Activated T-cell treated with anti-CD3 and anti-CD28 coated beads, Interleukin-2, amount 50 U/mL, for 4 hours (primary cell): ENCODE measurements at regions not wholly inside any gene's neighbourhood (a gene's known extent, or its start where the extent isn't known, plus 50 kb on each side); places are given as distances from the start of the nearest gene placed in this dataset.

Source experiments
- ATAC-seq, 2 donors: fragments of 200-7000 bp; cut with Tn5 transposase; one replicate each; pipeline ENCODE4 v1.10.0; 2021
- DNase-seq: peaks from one replicate; pipeline ENCODE4 v3.0.0-alpha.2; 2020
- H3K27me3 Mint-ChIP-seq: one replicate; pipeline ENCODE4 v1.8.0; 2021; ENCODE audit warnings: low read depth, mixed read lengths
- H3K36me3 Mint-ChIP-seq: one replicate; pipeline ENCODE4 v1.8.0; 2022; ENCODE audit warnings: mixed read lengths; ENCODE audit not compliant: insufficient read depth
- H3K4me1 Mint-ChIP-seq: one replicate; pipeline ENCODE4 v1.8.0; 2021; ENCODE audit warnings: low read depth, mixed read lengths
- H3K4me3 Mint-ChIP-seq: one replicate; pipeline ENCODE4 v1.8.0; 2021; ENCODE audit warnings: mild to moderate bottlenecking, moderate library complexity, mixed read lengths
- H3K9me3 Mint-ChIP-seq: one replicate; pipeline ENCODE4 v1.8.0; 2021; ENCODE audit warnings: mixed read lengths

DNA sequence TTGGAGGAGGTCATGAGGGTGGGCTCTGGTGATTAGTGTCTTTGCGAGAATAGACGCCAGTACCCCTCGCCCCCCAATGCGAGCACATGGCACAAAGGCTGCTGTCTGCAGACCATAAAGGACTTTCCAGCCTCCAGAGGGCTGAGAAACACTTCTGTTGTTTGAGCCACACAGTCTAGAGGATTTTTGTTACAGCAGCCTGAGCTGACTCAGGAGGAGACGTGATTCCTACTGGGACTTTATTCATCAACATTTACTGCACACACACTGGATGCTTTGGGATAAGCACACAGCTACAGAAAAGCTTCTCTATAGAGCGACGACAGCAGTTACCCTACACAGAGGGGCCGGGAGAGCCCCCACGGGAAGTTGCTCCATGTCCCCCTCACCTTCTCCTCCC lies 345.0 kb downstream of the CTTN start:
- Mint-ChIP-seq H3K4me1 (no peaks in the 10 kb centered on the region), H3K36me3 (no peaks in the 10 kb centered on the region), H3K27me3 (peaks cover 15% of the 10 kb centered on the region), H3K9me3 (no peaks in the 10 kb centered on the region), H3K4me3 (no peak overlapping the region)
- DNase-seq, result no peak
- no peak for ATAC-seq

DNA sequence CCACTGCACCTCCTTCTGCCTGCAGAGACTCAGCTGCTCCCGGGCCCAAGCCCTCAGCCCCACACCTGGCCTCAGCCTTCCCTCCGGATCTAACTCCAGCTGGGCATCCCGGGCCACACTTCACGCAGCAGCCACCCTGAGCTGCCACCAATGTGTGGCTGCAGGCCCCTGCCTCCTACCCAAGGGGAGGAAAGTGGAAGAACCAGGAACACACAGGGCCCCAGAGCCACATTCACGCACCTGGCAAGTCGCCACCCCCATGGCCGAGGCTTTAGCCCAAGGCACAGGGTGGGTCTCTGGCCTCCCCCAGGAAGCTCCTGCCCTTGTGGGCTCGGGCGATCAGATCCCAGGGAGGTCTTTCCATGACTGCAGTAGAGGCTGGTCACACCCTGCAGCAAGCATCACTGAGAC lies 345.6 kb downstream of the CTTN start:
- DNase-seq, result no peak
- no peaks in the 10 kb centered on the region for H3K4me1 Mint-ChIP-seq
- H3K27me3 Mint-ChIP-seq, result peaks cover 20% of the 10 kb centered on the region
- H3K4me3 Mint-ChIP-seq, result no peak overlapping the region
- H3K9me3 Mint-ChIP-seq, result peaks cover 5% of the 10 kb centered on the region
- ATAC-seq, result no peak
- no peaks in the 10 kb centered on the region for H3K36me3 Mint-ChIP-seq

DNA sequence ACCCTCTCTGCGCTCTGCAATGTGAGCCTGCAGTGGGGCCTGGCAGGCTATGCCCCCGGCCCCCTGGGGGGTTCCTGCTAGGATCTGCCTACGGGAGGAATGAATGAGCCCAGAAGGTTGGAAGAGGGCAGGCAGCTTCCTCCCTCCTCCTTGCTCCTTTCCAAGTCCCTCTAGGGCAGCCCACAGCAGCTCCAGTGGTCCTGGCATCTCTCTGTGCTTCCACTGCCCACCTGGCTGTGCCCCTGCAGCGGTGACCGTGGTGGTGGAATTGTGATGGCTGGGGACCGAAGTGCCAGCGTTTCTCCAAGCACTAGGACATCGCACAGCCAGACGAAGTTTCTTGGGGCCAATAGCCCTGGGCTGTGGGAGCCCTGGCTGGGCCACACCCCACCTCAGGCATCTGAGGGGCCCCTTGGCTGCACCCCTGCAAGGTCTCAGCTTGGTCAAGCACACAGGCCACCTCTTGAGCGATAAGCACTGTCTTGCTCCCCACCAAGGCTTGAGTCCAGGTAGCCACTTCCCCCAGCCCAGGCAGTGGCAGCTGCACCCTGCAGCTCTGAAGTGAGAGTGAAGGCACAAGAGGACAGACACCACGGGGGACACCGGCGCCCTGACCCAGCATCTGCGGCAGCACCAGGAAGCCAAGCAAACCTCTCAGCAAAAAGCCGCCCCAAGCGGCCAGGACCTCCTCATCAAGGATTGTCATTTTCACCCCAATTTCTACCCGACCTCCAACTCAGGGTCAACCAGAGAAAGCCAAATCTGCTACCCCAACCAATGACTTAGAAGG lies 346.3 kb downstream of the CTTN start:
- Mint-ChIP-seq H3K36me3 (no peaks in the 10 kb centered on the region), H3K4me1 (no peaks in the 10 kb centered on the region), H3K27me3 (peaks cover 20% of the 10 kb centered on the region), H3K9me3 (peaks cover 11% of the 10 kb centered on the region), H3K4me3 (no peak overlapping the region)
- DNase-seq (no peak), ATAC-seq (no peak)

DNA sequence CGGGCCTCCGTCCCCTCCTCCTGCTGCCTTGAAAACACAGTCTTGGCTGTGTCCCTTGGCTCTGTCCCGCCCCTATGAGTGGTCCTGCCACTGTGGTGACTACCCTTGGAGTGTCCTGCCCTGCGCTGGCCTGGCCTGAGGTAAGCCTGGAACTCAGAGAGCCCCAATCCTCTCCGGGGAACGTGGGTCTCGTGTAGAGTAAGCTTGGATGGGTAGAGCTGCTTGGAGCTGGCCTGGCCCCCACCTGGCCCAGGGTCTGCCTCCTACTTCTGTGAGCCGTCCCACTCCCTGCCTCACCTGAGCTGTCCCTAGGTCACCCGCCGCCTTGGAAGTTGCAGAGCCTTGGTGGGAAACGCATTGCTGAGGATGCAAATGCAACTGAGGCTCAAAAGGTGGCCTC lies 347.1 kb downstream of the CTTN start:
- peaks cover 16% of the 10 kb centered on the region for H3K9me3 Mint-ChIP-seq
- no peak for ATAC-seq
- no peak overlapping the region for H3K4me3 Mint-ChIP-seq
- H3K27me3 Mint-ChIP-seq, result peaks cover 20% of the 10 kb centered on the region
- no peaks in the 10 kb centered on the region for H3K4me1 Mint-ChIP-seq
- no peaks in the 10 kb centered on the region for H3K36me3 Mint-ChIP-seq
- DNase-seq, result no peak

DNA sequence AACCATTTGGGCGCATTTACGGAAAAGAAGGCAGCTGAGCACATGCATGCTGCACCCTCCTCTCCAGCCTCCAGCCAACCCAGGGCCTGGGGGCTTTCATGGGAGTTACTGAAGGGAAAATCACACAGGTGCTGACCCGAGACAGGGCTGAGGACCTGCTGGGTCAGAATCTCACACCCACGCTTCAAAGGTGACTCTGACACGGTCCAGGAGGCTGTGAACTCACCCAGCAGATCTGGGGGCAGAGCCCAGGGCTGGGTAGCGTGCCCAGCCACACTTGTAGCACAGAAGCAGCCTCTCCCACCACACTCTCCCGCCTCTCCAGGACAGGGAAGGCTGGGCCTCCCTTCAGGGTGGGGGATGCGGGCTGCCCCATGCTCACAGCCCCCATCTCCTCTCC lies 347.6 kb downstream of the CTTN start:
- Mint-ChIP-seq H3K4me3 (no peak overlapping the region), H3K36me3 (peaks cover under 1% of the 10 kb centered on the region), H3K9me3 (peaks cover 21% of the 10 kb centered on the region), H3K4me1 (no peaks in the 10 kb centered on the region), H3K27me3 (peaks cover 20% of the 10 kb centered on the region)
- no peak for DNase-seq
- no peak for ATAC-seq

DNA sequence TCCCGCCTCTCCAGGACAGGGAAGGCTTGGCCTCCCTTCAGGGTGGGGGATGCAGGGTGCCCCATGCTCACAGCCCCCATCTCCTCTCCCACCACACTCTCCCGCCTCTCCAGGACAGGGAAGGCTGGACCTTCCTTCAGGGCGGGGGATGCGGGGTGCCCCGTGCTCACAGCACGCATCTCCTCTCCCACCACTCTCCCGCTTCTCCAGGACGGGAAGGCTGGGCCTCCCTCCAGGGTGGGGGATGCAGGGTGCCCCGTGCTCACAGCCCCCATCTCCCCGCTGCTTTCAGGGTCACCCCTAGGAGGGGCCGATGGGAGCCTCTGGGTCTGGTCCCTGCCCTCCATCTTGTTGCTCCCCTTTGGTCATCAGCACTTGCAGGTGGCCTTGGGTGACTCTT lies 348.0 kb downstream of the CTTN start:
- Mint-ChIP-seq H3K4me3 (no peak overlapping the region), H3K4me1 (no peaks in the 10 kb centered on the region), H3K27me3 (peaks cover 20% of the 10 kb centered on the region), H3K9me3 (peaks cover 25% of the 10 kb centered on the region), H3K36me3 (peaks cover 3% of the 10 kb centered on the region)
- DNase-seq, result no peak
- no peak for ATAC-seq

DNA sequence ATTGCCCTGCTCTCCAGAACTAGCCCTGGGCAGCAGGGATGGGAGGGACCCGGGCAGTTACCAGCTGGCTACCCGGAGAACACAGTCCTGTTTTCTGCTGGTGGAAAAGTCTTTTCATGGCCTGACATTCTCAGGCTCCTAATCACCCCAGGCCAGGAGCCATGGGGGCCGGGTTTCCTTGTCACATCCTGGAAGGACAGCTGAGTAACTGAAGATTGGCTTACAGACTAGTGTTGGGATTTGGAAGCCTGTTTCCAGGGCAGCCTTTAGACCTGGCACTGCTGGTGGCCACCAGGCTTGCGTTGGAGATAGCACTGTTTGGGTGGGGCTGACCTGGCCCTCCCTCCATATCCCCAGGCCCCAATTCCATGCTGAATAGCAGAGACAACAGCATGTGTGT lies 349.0 kb downstream of the CTTN start:
- no peaks in the 10 kb centered on the region for H3K4me1 Mint-ChIP-seq
- peaks cover 18% of the 10 kb centered on the region for H3K27me3 Mint-ChIP-seq
- peaks cover 3% of the 10 kb centered on the region for H3K36me3 Mint-ChIP-seq
- peaks cover 25% of the 10 kb centered on the region for H3K9me3 Mint-ChIP-seq
- ATAC-seq (no peak), DNase-seq (no peak)
- no peak overlapping the region for H3K4me3 Mint-ChIP-seq

DNA sequence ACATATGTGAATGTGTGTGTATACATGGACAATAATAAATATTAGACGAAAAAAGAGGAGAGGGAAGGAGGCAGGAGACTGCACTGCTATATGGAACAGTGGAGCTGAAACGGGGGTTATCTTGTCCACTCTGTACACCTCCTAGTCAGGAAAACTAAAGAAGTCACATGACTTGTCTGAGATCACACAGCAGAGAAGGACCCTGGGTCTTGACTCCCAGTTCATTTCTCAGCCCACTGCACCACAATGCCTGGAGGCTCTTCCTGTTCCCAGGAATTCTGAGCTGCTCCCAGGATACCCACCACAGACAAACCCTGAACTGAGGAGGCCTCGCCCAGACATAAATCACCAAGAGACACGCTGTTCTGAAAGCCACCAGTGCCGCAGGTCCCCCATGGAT lies 349.6 kb downstream of the CTTN start:
- H3K4me3 Mint-ChIP-seq, result no peak overlapping the region
- peaks cover 25% of the 10 kb centered on the region for H3K9me3 Mint-ChIP-seq
- peaks cover 18% of the 10 kb centered on the region for H3K27me3 Mint-ChIP-seq
- DNase-seq (no peak), ATAC-seq (no peak)
- peaks cover 3% of the 10 kb centered on the region for H3K36me3 Mint-ChIP-seq
- H3K4me1 Mint-ChIP-seq, result no peaks in the 10 kb centered on the region

DNA sequence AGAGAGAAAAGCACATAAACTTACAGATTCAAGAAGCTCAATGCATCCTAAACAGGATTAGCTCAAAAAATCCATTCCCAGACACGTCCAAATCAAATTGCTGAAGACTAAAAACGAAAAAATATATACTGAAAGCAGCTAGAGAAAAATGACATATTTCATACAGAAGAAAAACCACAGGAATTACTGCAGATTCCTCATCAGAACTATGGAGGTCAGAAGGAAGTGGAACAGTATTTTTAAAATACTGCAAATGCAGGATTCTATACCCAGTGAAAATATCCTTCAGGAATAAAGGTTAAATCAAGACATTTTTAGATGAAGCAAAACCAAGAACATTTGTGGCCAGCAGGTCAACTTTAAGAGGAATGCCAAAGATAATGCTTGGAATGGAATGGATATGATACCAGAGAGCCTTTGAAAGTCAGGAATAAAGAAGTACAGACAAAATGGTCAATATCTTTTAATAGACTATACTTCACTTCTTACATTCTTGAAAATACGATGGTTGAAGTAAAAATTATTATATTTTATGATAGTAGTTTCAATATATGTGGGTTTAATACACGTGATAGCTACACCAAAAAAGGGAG lies 352.9 kb downstream of the CTTN start:
- DNase-seq, result no peak

DNA sequence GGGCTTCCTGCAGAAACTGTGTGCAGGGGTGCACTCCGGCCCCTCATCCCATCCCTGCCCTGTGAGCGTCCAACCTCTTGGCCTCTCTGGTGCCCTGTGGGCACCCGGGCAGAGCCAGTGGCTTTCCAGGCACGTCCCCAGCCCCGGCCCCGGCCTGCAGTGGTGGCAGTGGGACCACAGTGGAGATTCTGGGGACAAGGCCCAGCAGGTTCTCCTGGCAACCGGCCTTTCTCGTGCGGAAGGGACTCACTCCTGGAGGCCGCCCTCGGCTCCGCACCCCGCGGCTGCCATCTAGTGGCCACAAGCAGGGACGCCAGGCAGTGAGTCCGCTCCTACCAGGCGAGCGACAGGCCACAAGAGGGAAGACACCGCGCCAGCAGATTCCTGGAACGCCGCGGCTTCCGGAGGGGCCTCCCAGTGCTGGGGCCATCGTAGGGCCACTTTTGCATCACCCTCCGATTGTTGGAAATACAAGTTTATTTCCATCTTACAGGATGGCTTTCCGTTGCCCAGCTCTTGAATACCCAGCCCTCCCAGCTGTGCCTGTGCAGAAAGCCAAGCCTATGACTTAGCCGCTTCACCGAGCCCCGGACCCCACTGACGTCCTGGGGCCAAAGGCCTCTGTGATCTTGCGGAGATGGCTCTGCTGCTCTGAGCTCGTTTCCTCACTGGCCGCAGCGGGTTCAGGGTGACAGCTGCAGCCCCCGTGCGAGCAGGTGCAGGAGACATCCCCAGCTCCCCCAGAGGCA lies 357.3 kb downstream of the CTTN start:
- Mint-ChIP-seq H3K9me3 (peaks cover 11% of the 10 kb centered on the region), H3K27me3 (peaks cover 23% of the 10 kb centered on the region), H3K4me3 (no peak overlapping the region), H3K36me3 (peaks cover 3% of the 10 kb centered on the region), H3K4me1 (no peaks in the 10 kb centered on the region)
- peak; percentile 38 for DNase-seq
- peak; percentile 90 to 91 for ATAC-seq

More for the DNA sequence above, 352.9 kb downstream of the CTTN start:
- peaks cover 3% of the 10 kb centered on the region for H3K36me3 Mint-ChIP-seq
- H3K27me3 Mint-ChIP-seq, result peaks cover 18% of the 10 kb centered on the region
- H3K9me3 Mint-ChIP-seq, result peaks cover 25% of the 10 kb centered on the region
- H3K4me1 Mint-ChIP-seq, result no peaks in the 10 kb centered on the region
- no peak for ATAC-seq
- no peak overlapping the region for H3K4me3 Mint-ChIP-seq

DNA sequence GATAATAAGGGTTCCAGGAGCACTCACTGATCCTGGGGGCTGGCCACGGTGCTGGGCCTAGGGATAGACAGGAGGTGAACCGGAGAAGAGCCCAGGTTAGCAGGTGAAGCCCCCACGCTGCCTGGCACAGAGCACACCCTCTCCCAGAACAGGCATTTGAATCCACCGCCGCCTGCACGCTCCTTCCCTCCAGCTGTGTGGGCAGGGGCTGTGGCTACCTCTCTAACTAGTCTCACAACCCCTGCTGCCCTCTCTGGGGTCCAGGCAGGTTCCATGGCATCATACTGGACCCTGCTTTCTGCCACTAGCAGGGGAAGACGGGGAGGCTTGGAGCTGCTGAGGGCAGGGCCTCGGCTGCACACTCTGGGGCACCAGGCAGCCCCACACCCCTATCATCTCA lies 358.0 kb downstream of the CTTN start:
- H3K9me3 Mint-ChIP-seq, result peaks cover 9% of the 10 kb centered on the region
- DNase-seq (no peak), ATAC-seq (no peak)
- peaks cover 23% of the 10 kb centered on the region for H3K27me3 Mint-ChIP-seq
- H3K4me1 Mint-ChIP-seq, result no peaks in the 10 kb centered on the region
- no peak overlapping the region for H3K4me3 Mint-ChIP-seq
- no peaks in the 10 kb centered on the region for H3K36me3 Mint-ChIP-seq

DNA sequence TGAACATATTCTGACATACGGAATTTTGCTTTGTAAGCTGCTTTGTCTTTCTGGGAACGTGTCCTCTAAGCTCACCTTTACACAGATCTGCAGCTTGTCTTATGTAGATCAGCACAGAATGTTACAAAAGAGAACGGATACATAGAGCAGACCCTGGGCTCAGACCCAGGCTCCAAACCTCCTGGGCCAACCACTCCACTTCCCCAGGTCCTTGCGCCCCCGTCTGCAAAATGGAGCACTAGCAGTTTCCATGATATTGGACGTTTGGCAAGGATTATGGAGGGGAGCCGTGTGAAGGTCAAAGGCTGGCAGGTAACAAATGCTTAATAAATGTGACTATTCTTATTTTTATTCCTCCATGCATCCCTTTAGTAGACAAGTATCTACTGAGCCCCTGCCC lies 358.4 kb downstream of the CTTN start:
- ATAC-seq (no peak), DNase-seq (no peak)
- H3K4me3 Mint-ChIP-seq, result no peak overlapping the region
- no peaks in the 10 kb centered on the region for H3K4me1 Mint-ChIP-seq
- no peaks in the 10 kb centered on the region for H3K36me3 Mint-ChIP-seq
- peaks cover 8% of the 10 kb centered on the region for H3K9me3 Mint-ChIP-seq
- peaks cover 23% of the 10 kb centered on the region for H3K27me3 Mint-ChIP-seq

DNA sequence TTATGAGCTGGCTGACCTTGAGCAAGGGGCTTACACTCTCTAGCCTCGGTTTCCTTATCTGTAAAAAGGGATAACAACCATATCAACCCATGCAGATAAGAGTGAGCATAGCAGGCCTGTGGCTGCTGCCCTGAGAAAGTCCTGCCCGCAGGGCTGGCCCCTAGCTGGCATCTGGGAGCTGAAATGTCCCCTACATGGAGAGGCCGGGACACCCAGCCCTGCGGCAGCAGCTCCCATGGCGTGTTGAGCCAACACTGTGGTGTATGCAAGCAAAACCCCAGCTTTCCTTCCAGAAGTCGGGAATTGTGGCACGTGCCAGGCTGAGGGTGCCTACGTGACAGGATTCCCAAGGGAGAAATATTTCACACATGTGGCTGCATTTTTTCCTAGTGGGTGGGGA lies 358.9 kb downstream of the CTTN start:
- H3K27me3 Mint-ChIP-seq, result peaks cover 23% of the 10 kb centered on the region
- no peak for ATAC-seq
- no peak for DNase-seq
- peaks cover 8% of the 10 kb centered on the region for H3K9me3 Mint-ChIP-seq
- no peaks in the 10 kb centered on the region for H3K36me3 Mint-ChIP-seq
- H3K4me3 Mint-ChIP-seq, result no peak overlapping the region
- no peaks in the 10 kb centered on the region for H3K4me1 Mint-ChIP-seq

DNA sequence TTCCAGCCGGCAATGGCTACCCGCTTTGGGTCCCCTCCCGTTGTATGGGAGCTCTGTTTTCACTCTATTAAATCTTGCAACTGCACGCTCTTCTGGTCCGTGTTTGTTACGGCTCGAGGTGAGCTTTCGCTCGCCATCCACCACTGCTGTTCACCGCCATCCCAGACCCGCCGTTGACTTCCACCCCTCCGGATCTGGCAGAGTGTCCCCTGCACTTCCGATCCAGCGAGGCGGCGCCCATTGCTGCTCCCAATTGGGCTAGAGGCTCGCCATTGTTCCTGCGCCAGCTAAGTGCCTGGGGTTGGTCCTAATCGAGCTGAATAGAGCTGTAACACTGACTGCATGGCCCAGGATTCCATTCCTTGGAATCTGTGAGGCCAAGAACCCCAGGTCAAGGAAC lies 359.9 kb downstream of the CTTN start:
- ATAC-seq (no peak), DNase-seq (no peak)
- no peaks in the 10 kb centered on the region for H3K4me1 Mint-ChIP-seq
- H3K9me3 Mint-ChIP-seq, result peaks cover 8% of the 10 kb centered on the region
- H3K27me3 Mint-ChIP-seq, result peaks cover 23% of the 10 kb centered on the region
- H3K36me3 Mint-ChIP-seq, result no peaks in the 10 kb centered on the region
- H3K4me3 Mint-ChIP-seq, result no peak overlapping the region

DNA sequence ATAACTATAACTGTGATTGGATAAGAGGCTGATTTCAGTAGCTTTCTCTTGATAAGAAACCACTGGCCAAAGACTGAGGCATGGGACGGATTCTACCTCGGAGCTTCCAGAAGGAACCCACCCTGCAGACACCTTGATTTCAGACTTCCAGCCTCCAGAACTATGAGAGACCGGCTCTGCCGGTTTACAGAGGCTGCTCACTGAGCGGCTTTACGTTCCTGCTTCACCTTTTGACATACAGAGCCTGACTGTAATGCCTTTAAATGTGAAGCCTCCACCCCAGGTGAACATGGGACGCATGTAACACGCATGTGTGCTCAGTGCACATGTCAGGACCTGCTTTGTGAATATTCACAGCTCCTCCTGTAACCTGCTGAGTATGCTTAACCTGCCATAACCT lies 361.5 kb downstream of the CTTN start:
- H3K4me3 Mint-ChIP-seq, result no peak overlapping the region

More for the DNA sequence above, 361.5 kb downstream of the CTTN start:
- Mint-ChIP-seq H3K36me3 (no peaks in the 10 kb centered on the region), H3K27me3 (peaks cover 21% of the 10 kb centered on the region), H3K9me3 (peaks cover 8% of the 10 kb centered on the region), H3K4me1 (no peaks in the 10 kb centered on the region)
- ATAC-seq (no peak), DNase-seq (no peak)
